ENCODE measurements at regions not wholly inside any gene's neighbourhood (a gene's known extent, or its start where the extent isn't known, plus 50 kb on each side); places are given as distances from the start of the nearest gene placed in this dataset.
A peak's percentile ranks its signal among the peaks of the same experiment; 100 is the strongest.
"Not testable (repeated sequence)": the region's sequence is repeated elsewhere in the genome, so short reads cannot be mapped to it uniquely, and the experiment has no call there.

- DNase-seq (ENCODE audit: low read depth); H3K9me3 ChIP-seq (ENCODE audit: control insufficient read depth, low read length); H3K36me3 ChIP-seq (ENCODE audit: control insufficient read depth, insufficient read depth, low read length, severe bottlenecking); H3K4me1 ChIP-seq (ENCODE audit: control insufficient read depth, insufficient read depth, low read length); H3K4me3 ChIP-seq (ENCODE audit: low read length); H3K27me3 ChIP-seq (replicated peaks; ENCODE audit: control insufficient read depth, insufficient read depth, low read length); H3K9ac ChIP-seq (ENCODE audit: low read length): not testable (repeated sequence)
Observed at GRCh38 chr10:31251118-31251517, 67.9 kb upstream of the ZEB1 start.

- no peak overlapping the region for H3K9ac ChIP-seq (ENCODE audit: low read length)
- no peaks in the 10 kb centered on the region for H3K27me3 ChIP-seq (replicated peaks; ENCODE audit: control insufficient read depth, insufficient read depth, low read length)
- no peaks in the 10 kb centered on the region for H3K36me3 ChIP-seq (ENCODE audit: control insufficient read depth, insufficient read depth, low read length, severe bottlenecking)
- no peaks in the 10 kb centered on the region for H3K9me3 ChIP-seq (ENCODE audit: control insufficient read depth, low read length)
- no peaks in the 10 kb centered on the region for H3K4me1 ChIP-seq (ENCODE audit: control insufficient read depth, insufficient read depth, low read length)
- DNase-seq (ENCODE audit: low read depth), result no peak
- H3K4me3 ChIP-seq (ENCODE audit: low read length), result no peak overlapping the region
Observed at GRCh38 chr10:31253237-31253636, 65.8 kb upstream of the ZEB1 start.

- peak; percentile 84 for DNase-seq (ENCODE audit: low read depth)
- Histone ChIP-seq H3K27me3 (replicated peaks; ENCODE audit: control insufficient read depth, insufficient read depth, low read length) (no peaks in the 10 kb centered on the region), H3K9me3 (ENCODE audit: control insufficient read depth, low read length) (no peaks in the 10 kb centered on the region), H3K4me1 (ENCODE audit: control insufficient read depth, insufficient read depth, low read length) (peaks cover 27% of the 10 kb centered on the region), H3K4me3 (ENCODE audit: low read length) (peak overlapping the region; percentile 65), H3K9ac (ENCODE audit: low read length) (peak overlapping the region; percentile 87), H3K36me3 (ENCODE audit: control insufficient read depth, insufficient read depth, low read length, severe bottlenecking) (no peaks in the 10 kb centered on the region)
Observed at GRCh38 chr10:31261511-31262311, 57.3 kb upstream of the ZEB1 start.

- Histone ChIP-seq H3K4me3 (ENCODE audit: low read length) (peak overlapping the region; percentile 65), H3K9ac (ENCODE audit: low read length) (peak overlapping the region; percentile 87), H3K9me3 (ENCODE audit: control insufficient read depth, low read length) (no peaks in the 10 kb centered on the region), H3K4me1 (ENCODE audit: control insufficient read depth, insufficient read depth, low read length) (peaks cover 27% of the 10 kb centered on the region), H3K27me3 (replicated peaks; ENCODE audit: control insufficient read depth, insufficient read depth, low read length) (no peaks in the 10 kb centered on the region), H3K36me3 (ENCODE audit: control insufficient read depth, insufficient read depth, low read length, severe bottlenecking) (no peaks in the 10 kb centered on the region)
- DNase-seq (ENCODE audit: low read depth), result peak; percentile 71
Observed at GRCh38 chr10:31262672-31263071, 56.3 kb upstream of the ZEB1 start.

- DNase-seq (ENCODE audit: low read depth), result no peak
- no peak overlapping the region for H3K9ac ChIP-seq (ENCODE audit: low read length)
- H3K27me3 ChIP-seq (replicated peaks; ENCODE audit: control insufficient read depth, insufficient read depth, low read length), result no peaks in the 10 kb centered on the region
- peaks cover 37% of the 10 kb centered on the region for H3K4me1 ChIP-seq (ENCODE audit: control insufficient read depth, insufficient read depth, low read length)
- H3K36me3 ChIP-seq (ENCODE audit: control insufficient read depth, insufficient read depth, low read length, severe bottlenecking), result no peaks in the 10 kb centered on the region
- no peak overlapping the region for H3K4me3 ChIP-seq (ENCODE audit: low read length)
- H3K9me3 ChIP-seq (ENCODE audit: control insufficient read depth, low read length), result no peaks in the 10 kb centered on the region
Observed at GRCh38 chr10:31263903-31264302, 55.1 kb upstream of the ZEB1 start.

GRCh38 chr10:31268444-31269303 is 50.3 kb upstream of the ZEB1 start:
- no peak for DNase-seq (ENCODE audit: low read depth)
- Histone ChIP-seq H3K36me3 (ENCODE audit: control insufficient read depth, insufficient read depth, low read length, severe bottlenecking) (no peaks in the 10 kb centered on the region), H3K4me1 (ENCODE audit: control insufficient read depth, insufficient read depth, low read length) (peaks cover 26% of the 10 kb centered on the region), H3K4me3 (ENCODE audit: low read length) (peak overlapping the region; percentile 36), H3K9ac (ENCODE audit: low read length) (peak overlapping the region; percentile 73), H3K9me3 (ENCODE audit: control insufficient read depth, low read length) (peaks cover 11% of the 10 kb centered on the region), H3K27me3 (replicated peaks; ENCODE audit: control insufficient read depth, insufficient read depth, low read length) (no peaks in the 10 kb centered on the region)
